Colonic mucosa (tissue), 4 donors: ENCODE measurements at regions not wholly inside any gene's neighbourhood (a gene's known extent, or its start where the extent isn't known, plus 50 kb on each side); places are given as distances from the start of the nearest gene placed in this dataset.

ENCODE experiments used
- DNase-seq: peaks from one replicate; pipeline ENCODE4 v3.0.0-alpha.2; 2020
- H3K27ac ChIP-seq: fragments of 200-600 bp; one replicate; pipeline ENCODE4 v1.8.0; 2021
- H3K27me3 ChIP-seq: fragments of 200-600 bp; one replicate; pipeline ENCODE4 v1.8.0; 2021
- H3K36me3 ChIP-seq: fragments of 200-600 bp; one replicate; pipeline ENCODE4 v1.8.0; 2021
- H3K4me1 ChIP-seq: fragments of 200-600 bp; one replicate; pipeline ENCODE4 v1.8.0; 2021; ENCODE audit warnings: mild to moderate bottlenecking
- H3K4me3 ChIP-seq: fragments of 200-600 bp; one replicate; pipeline ENCODE4 v1.8.0; 2021
- H3K9ac ChIP-seq, 2 donors: one replicate each; pipeline ENCODE4 v1.7.0; 2013; ENCODE audit warnings: control low read depth in 2 of 2, low read depth in 2 of 2, low read length in 2 of 2
- H3K9me3 ChIP-seq: fragments of 200-600 bp; one replicate; pipeline ENCODE4 v1.8.0; 2021
- CTCF ChIP-seq: fragments of 200-600 bp; IDR thresholded peaks from one replicate; pipeline ENCODE4 v1.8.0; 2022; ENCODE audit warnings: antibody characterized with exemption, mild to moderate bottlenecking
- intact Hi-C: fragments of 100-400 bp; cut with DNase I; formaldehyde crosslinking; loops from one replicate; pipeline ENCODE4 v1.14.1; 2022
- donor health status: healthy.
- donor health status: DM: no; HTN: no; CAD: no.
- donor health status: DM: no; HTN: no; CAD: no.

GRCh38 chr7:84546403-84546802, 351.8 kb upstream of the SEMA3A start:
- Histone ChIP-seq H3K9ac (no peak overlapping the region), H3K27me3 (no peaks in the 10 kb centered on the region)
- intact Hi-C loops, result no loop called here

GRCh38 chr7:84538268-84538667, 343.7 kb upstream of the SEMA3A start:
- no peak for DNase-seq

More at GRCh38 chr7:84546403-84546802, 351.8 kb upstream of the SEMA3A start:
- no peaks in the 10 kb centered on the region for H3K9me3 ChIP-seq
- DNase-seq, result no peak
- no peaks in the 10 kb centered on the region for H3K4me1 ChIP-seq
- no peaks in the 10 kb centered on the region for H3K36me3 ChIP-seq
- no peak overlapping the region for H3K4me3 ChIP-seq
- H3K27ac ChIP-seq, result no peak overlapping the region
- no peak for TF ChIP-seq CTCF

GRCh38 chr7:84536271-84536870, 341.8 kb upstream of the SEMA3A start:
- Histone ChIP-seq H3K36me3 (no peaks in the 10 kb centered on the region), H3K27me3 (no peaks in the 10 kb centered on the region), H3K4me3 (no peak overlapping the region), H3K9me3 (no peaks in the 10 kb centered on the region), H3K4me1 (no peaks in the 10 kb centered on the region), H3K9ac (no peak overlapping the region), H3K27ac (no peak overlapping the region)
- DNase-seq, result no peak
- TF ChIP-seq CTCF, result no peak
- intact Hi-C loops, result no loop called here

More at GRCh38 chr7:84538268-84538667, 343.7 kb upstream of the SEMA3A start:
- no peak overlapping the region for H3K4me3 ChIP-seq
- H3K27me3 ChIP-seq, result no peaks in the 10 kb centered on the region
- H3K36me3 ChIP-seq, result no peaks in the 10 kb centered on the region
- no peak overlapping the region for H3K27ac ChIP-seq
- no peak for TF ChIP-seq CTCF
- H3K4me1 ChIP-seq, result no peaks in the 10 kb centered on the region
- H3K9me3 ChIP-seq, result no peaks in the 10 kb centered on the region
- H3K9ac ChIP-seq, result no peak overlapping the region
- intact Hi-C loops, result no loop called here

GRCh38 chr7:84535580-84536270, 341.1 kb upstream of the SEMA3A start:
- Histone ChIP-seq H3K4me1 (no peaks in the 10 kb centered on the region), H3K9me3 (no peaks in the 10 kb centered on the region), H3K4me3 (no peak overlapping the region), H3K9ac (no peak overlapping the region), H3K36me3 (no peaks in the 10 kb centered on the region), H3K27ac (no peak overlapping the region), H3K27me3 (no peaks in the 10 kb centered on the region)
- no peak for TF ChIP-seq CTCF
- no peak for DNase-seq
- intact Hi-C loops, result no loop called here

GRCh38 chr7:84533182-84533581, 338.6 kb upstream of the SEMA3A start:
- H3K36me3 ChIP-seq, result no peaks in the 10 kb centered on the region
- no peak overlapping the region for H3K27ac ChIP-seq
- no peak for DNase-seq
- TF ChIP-seq CTCF, result no peak
- no peak overlapping the region for H3K9ac ChIP-seq
- H3K4me1 ChIP-seq, result no peaks in the 10 kb centered on the region
- intact Hi-C loops, result no loop called here
- no peaks in the 10 kb centered on the region for H3K27me3 ChIP-seq
- H3K4me3 ChIP-seq, result no peak overlapping the region
- H3K9me3 ChIP-seq, result no peaks in the 10 kb centered on the region
